OCI-LY1 (cell line): ENCODE measurements at regions not wholly inside any gene's neighbourhood (a gene's known extent, or its start where the extent isn't known, plus 50 kb on each side); places are given as distances from the start of the nearest gene placed in this dataset.
"Not testable (repeated sequence)": the region's sequence is repeated elsewhere in the genome, so short reads cannot be mapped to it uniquely, and the experiment has no call there.

Experiments
- H2AFZ ChIP-seq: fragments of 200-600 bp; sonication (generic), shearing (Covaris generic); 2 replicates; pipeline ENCODE4 v1.6.0; 2014; ENCODE audit warnings: antibody characterized with exemption, mild to moderate bottlenecking, low read length
- H3F3A ChIP-seq: fragments of 200-600 bp; sonication (generic), shearing (Covaris generic); 2 replicates; pipeline ENCODE4 v1.6.0; 2014; ENCODE audit warnings: mild to moderate bottlenecking, antibody characterized with exemption, low read length, moderate library complexity; ENCODE audit not compliant: insufficient read depth
- H3K27ac ChIP-seq: fragments of 200-600 bp; sonication (generic); 2 replicates; pipeline ENCODE4 v1.5.1; 2014; ENCODE audit warnings: low read length, mixed run types, mild to moderate bottlenecking, low read depth; ENCODE audit not compliant: poor library complexity, severe bottlenecking
- H3K27me3 ChIP-seq: fragments of 200-600 bp; sonication (generic); 2 replicates; pipeline ENCODE4 v1.6.0; 2014; ENCODE audit warnings: antibody characterized with exemption, mild to moderate bottlenecking, low read length, moderate library complexity; ENCODE audit not compliant: insufficient read depth
- H3K36me3 ChIP-seq: fragments of 200-600 bp; sonication (generic); 2 replicates; pipeline ENCODE4 v1.6.1; 2014; ENCODE audit warnings: mild to moderate bottlenecking, antibody characterized with exemption, low read length, moderate library complexity, mixed read lengths; ENCODE audit not compliant: insufficient read depth
- H3K4me1 ChIP-seq: fragments of 200-600 bp; sonication (generic); 2 replicates; pipeline ENCODE4 v1.5.1; 2014; ENCODE audit warnings: mild to moderate bottlenecking, low read length, moderate library complexity; ENCODE audit not compliant: insufficient read depth, severe bottlenecking
- H3K4me2 ChIP-seq: fragments of 200-600 bp; sonication (generic), shearing (Covaris generic); 2 replicates; pipeline ENCODE4 v1.6.1; 2014; ENCODE audit warnings: low read length
- H3K4me3 ChIP-seq: fragments of 200-600 bp; sonication (generic); 2 replicates; pipeline ENCODE4 v1.5.1; 2014; ENCODE audit warnings: low read length, low read depth, mild to moderate bottlenecking, mixed read lengths; ENCODE audit not compliant: poor library complexity, severe bottlenecking
- H3K79me2 ChIP-seq: fragments of 200-600 bp; shearing (Covaris generic); 2 replicates; pipeline ENCODE4 v1.6.1; 2016; ENCODE audit warnings: mixed run types, low read length, mixed read lengths; ENCODE audit not compliant: insufficient read depth
- H3K9ac ChIP-seq: fragments of 200-600 bp; sonication (generic), shearing (Covaris generic); 2 replicates; pipeline ENCODE4 v1.6.1; 2014; ENCODE audit warnings: mild to moderate bottlenecking, low read length, mixed read lengths
- H3K9me2 ChIP-seq: fragments of 200-600 bp; sonication (generic), shearing (Covaris generic); 2 replicates; pipeline ENCODE4 v1.6.1; 2014; ENCODE audit warnings: low read depth, mild to moderate bottlenecking, low read length, mixed read lengths
- H3K9me3 ChIP-seq: fragments of 200-600 bp; shearing (Covaris generic); 2 replicates; pipeline ENCODE4 v1.6.1; 2014; ENCODE audit warnings: low read length, mixed read lengths
- H4K20me1 ChIP-seq: fragments of 200-600 bp; sonication (generic), shearing (Covaris generic); 2 replicates; pipeline ENCODE4 v1.6.0; 2016; ENCODE audit warnings: mild to moderate bottlenecking, low read length; ENCODE audit not compliant: insufficient read depth
- CTCF ChIP-seq: fragments of 200-600 bp; sonication (generic), shearing (Covaris generic); IDR thresholded peaks from 2 replicates; pipeline ENCODE4 v1.5.1; 2017; ENCODE audit warnings: mild to moderate bottlenecking, antibody characterized with exemption, low read length, moderate library complexity, mixed read lengths
- EZH2 ChIP-seq: fragments of 200-600 bp; sonication (generic), shearing (Covaris generic); IDR thresholded peaks from 2 replicates; pipeline ENCODE4 v1.8.0; 2017; ENCODE audit warnings: borderline replicate concordance, mixed run types, mild to moderate bottlenecking, antibody characterized with exemption, low read length, moderate library complexity, mixed read lengths

- Histone ChIP-seq H3K9me3 (no peaks in the 10 kb centered on the region), H3K4me1 (no peaks in the 10 kb centered on the region), H3K4me3 (no peak overlapping the region), H3K27me3 (no peaks in the 10 kb centered on the region), H3K9me2 (no peaks in the 10 kb centered on the region), H3F3A (no peaks in the 10 kb centered on the region), H3K9ac (no peak overlapping the region), H3K27ac (no peak overlapping the region), H4K20me1 (no peaks in the 10 kb centered on the region), H2AFZ (no peak overlapping the region), H3K4me2 (no peak overlapping the region), H3K79me2 (no peaks in the 10 kb centered on the region), H3K36me3 (no peaks in the 10 kb centered on the region)
- no peak for TF ChIP-seq CTCF
- no peak for TF ChIP-seq EZH2
Measured at GRCh38 chr5:116872986-116873385, 298.4 kb upstream of the SEMA6A start.

- TF ChIP-seq CTCF: no peak
- TF ChIP-seq EZH2: no peak
- Histone ChIP-seq H3K4me3 (no peak overlapping the region), H3K27me3 (no peaks in the 10 kb centered on the region), H3F3A (no peaks in the 10 kb centered on the region), H4K20me1 (no peaks in the 10 kb centered on the region), H3K36me3 (no peaks in the 10 kb centered on the region), H3K79me2 (no peaks in the 10 kb centered on the region), H2AFZ (no peak overlapping the region), H3K9ac (no peak overlapping the region), H3K4me2 (no peak overlapping the region), H3K4me1 (no peaks in the 10 kb centered on the region), H3K9me2 (no peaks in the 10 kb centered on the region), H3K27ac (no peak overlapping the region), H3K9me3 (no peaks in the 10 kb centered on the region)
Measured at GRCh38 chr5:116872486-116872885, 297.9 kb upstream of the SEMA6A start.

- H3K9me3 ChIP-seq, H2AFZ ChIP-seq, H3F3A ChIP-seq, H3K4me3 ChIP-seq, H3K9ac ChIP-seq, H3K27me3 ChIP-seq, H3K79me2 ChIP-seq, H3K4me1 ChIP-seq, H4K20me1 ChIP-seq, H3K4me2 ChIP-seq, H3K36me3 ChIP-seq, H3K9me2 ChIP-seq, H3K27ac ChIP-seq: not testable (repeated sequence)
Measured at GRCh38 chr5:116867825-116868224, 293.2 kb upstream of the SEMA6A start.

- Histone ChIP-seq H2AFZ (no peak overlapping the region), H3K79me2 (no peaks in the 10 kb centered on the region), H3K9me3 (no peaks in the 10 kb centered on the region), H3K9ac (no peak overlapping the region), H3K27ac (no peak overlapping the region), H3F3A (no peaks in the 10 kb centered on the region), H3K4me2 (no peak overlapping the region), H3K27me3 (no peaks in the 10 kb centered on the region), H3K36me3 (no peaks in the 10 kb centered on the region), H4K20me1 (no peaks in the 10 kb centered on the region), H3K4me3 (no peak overlapping the region), H3K9me2 (no peaks in the 10 kb centered on the region), H3K4me1 (no peaks in the 10 kb centered on the region)
- TF ChIP-seq CTCF (no peak), EZH2 (no peak)
Measured at GRCh38 chr5:116865651-116866050, 291.0 kb upstream of the SEMA6A start.
